H9 (cell line): ENCODE measurements at regions not wholly inside any gene's neighbourhood (a gene's known extent, or its start where the extent isn't known, plus 50 kb on each side); places are given as distances from the start of the nearest gene placed in this dataset.

Experiments used
- DNase-seq: peaks from one replicate; pipeline ENCODE4 v3.0.0-alpha.2; 2017
- H2AFZ ChIP-seq: one replicate; pipeline ENCODE4 v1.6.1; 2013; ENCODE audit warnings: mild to moderate bottlenecking, low read length, control low read depth, moderate library complexity
- H2AK5ac ChIP-seq: 2 replicates; pipeline ENCODE4 v1.6.1; 2013; ENCODE audit warnings: low read length, control low read depth, mixed read lengths; ENCODE audit not compliant: insufficient read length
- H2BK120ac ChIP-seq: one replicate; pipeline ENCODE4 v1.6.1; 2013; ENCODE audit warnings: low read depth, mild to moderate bottlenecking, low read length, control low read depth, inconsistent platforms; ENCODE audit not compliant: poor library complexity, severe bottlenecking
- H2BK12ac ChIP-seq: 2 replicates; pipeline ENCODE4 v1.6.1; 2013; ENCODE audit warnings: low read length, control low read depth, mixed read lengths, low read depth; ENCODE audit not compliant: insufficient read length
- H2BK15ac ChIP-seq: 2 replicates; pipeline ENCODE4 v1.6.1; 2013; ENCODE audit warnings: low read depth, low read length, control low read depth
- H2BK20ac ChIP-seq: one replicate; pipeline ENCODE4 v1.6.1; 2013; ENCODE audit warnings: low read depth, mild to moderate bottlenecking, low read length, control low read depth, inconsistent platforms; ENCODE audit not compliant: poor library complexity, severe bottlenecking
- H2BK5ac ChIP-seq: 2 replicates; pipeline ENCODE4 v1.6.1; 2013; ENCODE audit warnings: low read length, control low read depth, mixed read lengths; ENCODE audit not compliant: insufficient read length
- H3K14ac ChIP-seq: 2 replicates; pipeline ENCODE4 v1.6.1; 2013; ENCODE audit warnings: low read length, control low read depth; ENCODE audit not compliant: insufficient read depth
- H3K18ac ChIP-seq: 2 replicates; pipeline ENCODE4 v1.6.1; 2013; ENCODE audit warnings: low read depth, mild to moderate bottlenecking, mixed read lengths, low read length, control low read depth; ENCODE audit not compliant: insufficient read length
- H3K23ac ChIP-seq: 2 replicates; pipeline ENCODE4 v1.6.1; 2013; ENCODE audit warnings: low read length, control low read depth, mixed read lengths, low read depth; ENCODE audit not compliant: insufficient read length
- H3K23me2 ChIP-seq: 2 replicates; pipeline ENCODE4 v1.6.1; 2013; ENCODE audit warnings: low read depth, mild to moderate bottlenecking, mixed read lengths, low read length, control low read depth; ENCODE audit not compliant: insufficient read length, poor library complexity, severe bottlenecking
- H3K27ac ChIP-seq: 2 replicates; pipeline ENCODE4 v1.5.1; 2013; ENCODE audit warnings: low read length, control low read depth, mixed read lengths, low read depth; ENCODE audit not compliant: insufficient read length
- H3K27me3 ChIP-seq: 2 replicates; pipeline ENCODE4 v1.6.1; 2013; ENCODE audit warnings: low read length, control low read depth, inconsistent platforms; ENCODE audit not compliant: insufficient read depth
- H3K4ac ChIP-seq: 2 replicates; pipeline ENCODE4 v1.6.1; 2013; ENCODE audit warnings: low read depth, mild to moderate bottlenecking, control low read depth, inconsistent platforms, low read length, moderate library complexity
- H3K4me1 ChIP-seq: 2 replicates; pipeline ENCODE4 v1.6.1; 2013; ENCODE audit warnings: low read length, control low read depth, inconsistent platforms; ENCODE audit not compliant: insufficient read depth
- H3K4me2 ChIP-seq: 2 replicates; pipeline ENCODE4 v1.6.1; 2013; ENCODE audit warnings: low read length, control low read depth, mixed read lengths; ENCODE audit not compliant: insufficient read length, insufficient read depth
- H3K56ac ChIP-seq: 2 replicates; pipeline ENCODE4 v1.6.1; 2013; ENCODE audit warnings: low read depth, mild to moderate bottlenecking, mixed read lengths, low read length, control low read depth; ENCODE audit not compliant: insufficient read length
- H3K79me1 ChIP-seq: 2 replicates; pipeline ENCODE4 v1.6.1; 2013; ENCODE audit warnings: low read depth, mild to moderate bottlenecking, moderate library complexity, low read length, control low read depth, inconsistent platforms; ENCODE audit not compliant: insufficient read depth, poor library complexity, severe bottlenecking
- H3K79me2 ChIP-seq: 2 replicates; pipeline ENCODE4 v1.6.1; 2013; ENCODE audit warnings: low read length, control low read depth, inconsistent platforms; ENCODE audit not compliant: insufficient read depth
- H3K9ac ChIP-seq: 2 replicates; pipeline ENCODE4 v1.6.1; 2013; ENCODE audit warnings: low read length, control low read depth, mixed read lengths; ENCODE audit not compliant: insufficient read length; ENCODE audit errors: extremely low read depth
- H3K9me3 ChIP-seq: one replicate; pipeline ENCODE4 v1.6.1; 2013; ENCODE audit warnings: low read depth, low read length, inconsistent platforms; ENCODE audit not compliant: control insufficient read depth
- H3T11ph ChIP-seq: one replicate; pipeline ENCODE4 v1.6.1; 2013; ENCODE audit warnings: mild to moderate bottlenecking, low read length, control low read depth, inconsistent platforms
- H4K20me1 ChIP-seq: one replicate; pipeline ENCODE4 v1.6.1; 2013; ENCODE audit not compliant: control insufficient read depth, insufficient read length, insufficient read depth
- H4K5ac ChIP-seq: 2 replicates; pipeline ENCODE4 v1.6.1; 2013; ENCODE audit warnings: low read depth, mild to moderate bottlenecking, mixed read lengths, low read length, control low read depth; ENCODE audit not compliant: insufficient read length
- H4K8ac ChIP-seq: replicated peaks from 2 replicates; pipeline ENCODE4 v1.6.1; 2013; ENCODE audit warnings: low read length, control low read depth, mixed read lengths, low read depth; ENCODE audit not compliant: insufficient read length
- H4K91ac ChIP-seq: 2 replicates; pipeline ENCODE4 v1.6.1; 2013; ENCODE audit warnings: low read depth, mild to moderate bottlenecking, moderate library complexity, mixed read lengths, low read length, control low read depth; ENCODE audit not compliant: insufficient read length
- H3K27ac Mint-ChIP-seq, 3 experiments: 2 replicates in 2 of 3; 3 replicates in 1 of 3; pipeline ENCODE4 v1.8.0; 2020 to 2021; ENCODE audit warnings: mixed read lengths in 3 of 3, mild to moderate bottlenecking in 1 of 3, moderate library complexity in 1 of 3
- H3K27me3 Mint-ChIP-seq: 2 replicates; pipeline ENCODE4 v1.8.0; 2021; ENCODE audit warnings: low read depth, mild to moderate bottlenecking, moderate library complexity, mixed read lengths
- H3K36me3 Mint-ChIP-seq, 3 experiments: 2 replicates in 2 of 3; 3 replicates in 1 of 3; pipeline ENCODE4 v1.8.0; 2020 to 2021; ENCODE audit warnings: low read depth in 3 of 3, mixed read lengths in 3 of 3; ENCODE audit not compliant: insufficient read depth in 1 of 3
- H3K4me1 Mint-ChIP-seq, 2 experiments: 2 replicates each; pipeline ENCODE4 v1.8.0; 2020; ENCODE audit warnings: mixed read lengths in 2 of 2
- H3K4me3 Mint-ChIP-seq, 2 experiments: 2 replicates in 1 of 2; 3 replicates in 1 of 2; pipeline ENCODE4 v1.8.0; 2020 to 2021; ENCODE audit warnings: mild to moderate bottlenecking in 2 of 2, mixed read lengths in 2 of 2, moderate library complexity in 1 of 2
- H3K9me3 Mint-ChIP-seq, 2 experiments: 2 replicates in 1 of 2; 3 replicates in 1 of 2; pipeline ENCODE4 v1.8.0; 2020; ENCODE audit warnings: mild to moderate bottlenecking in 2 of 2, mixed read lengths in 2 of 2, moderate library complexity in 1 of 2
- CTCF ChIP-seq: fragments of 200-600 bp; sonication (generic); conservative IDR thresholded peaks from 3 replicates; pipeline ENCODE4 v1.8.0; 2021; ENCODE audit warnings: antibody characterized with exemption, mild to moderate bottlenecking
- WGBS: extraction: QIAGEN DNeasy Blood & Tissue Kit; methylation state at CpG from one replicate; pipeline ENCODE4 v1.1.7; 2013; ENCODE audit warnings: missing lambda C conversion rate, low lambda C conversion rate, mixed read lengths; ENCODE audit not compliant: insufficient read length; ENCODE audit errors: extremely low coverage; 5-methylcytosine and 5-hydroxymethylcytosine counted together

- Histone ChIP-seq H2AK5ac (no peak overlapping the region), H4K8ac (no peak overlapping the region), H3K4ac (no peak overlapping the region), H2BK12ac (no peak overlapping the region), H3K79me2 (no peaks in the 10 kb centered on the region), H3K14ac (no peak overlapping the region), H4K91ac (no peak overlapping the region), H2BK20ac (no peak overlapping the region), H2AFZ (no peak overlapping the region), H3T11ph (no peak overlapping the region), H3K4me2 (no peak overlapping the region), H3K56ac (no peak overlapping the region), H2BK5ac (no peak overlapping the region), H3K9ac (no peak overlapping the region), H3K23me2 (no peaks in the 10 kb centered on the region), H4K5ac (no peak overlapping the region), H3K18ac (no peak overlapping the region), H3K79me1 (no peaks in the 10 kb centered on the region), H3K4me1 (no peaks in the 10 kb centered on the region), H4K20me1 (no peaks in the 10 kb centered on the region), H2BK15ac (no peak overlapping the region), H2BK120ac (no peak overlapping the region), H3K27ac (no peak overlapping the region), H3K9me3 (no peaks in the 10 kb centered on the region), H3K27me3 (no peaks in the 10 kb centered on the region), H3K23ac (no peak overlapping the region)
- Mint-ChIP-seq H3K27ac (no peak overlapping the region), H3K27me3 (no peaks in the 10 kb centered on the region), H3K4me1 (no peaks in the 10 kb centered on the region), H3K36me3 (peaks cover 0 to 3% (median 0%) of the 10 kb centered on the region in 3 experiments; a peak in 1 of 7 replicates), H3K9me3 (peaks cover 16 to 18% of the 10 kb centered on the region in 2 experiments; a peak in 4 of 5 replicates), H3K4me3 (no peak overlapping the region)
- TF ChIP-seq CTCF: no peak
- WGBS: no CpG with 5 or more reads among the region's 14 CpGs
- DNase-seq: no peak
Measured at GRCh38 chr3:84885199-84885882, 73.4 kb upstream of the CADM2 start.
